Ishikawa (cell line): ENCODE measurements at regions not wholly inside any gene's neighbourhood (a gene's known extent, or its start where the extent isn't known, plus 50 kb on each side); places are given as distances from the start of the nearest gene placed in this dataset.

Experiments used
- CEBPB ChIP-seq: IDR thresholded peaks from 2 replicates; pipeline ENCODE4 v1.6.1; 2012
- CREB1 ChIP-seq: IDR thresholded peaks from 2 replicates; pipeline ENCODE4 v1.6.1; 2012; ENCODE audit warnings: low read depth
- EGR1 ChIP-seq: IDR thresholded peaks from 2 replicates; pipeline ENCODE4 v1.6.1; 2012
- EP300 ChIP-seq: IDR thresholded peaks from 2 replicates; pipeline ENCODE4 v1.6.1; 2012; ENCODE audit warnings: borderline replicate concordance
- FOXM1 ChIP-seq: IDR thresholded peaks from 2 replicates; pipeline ENCODE4 v1.6.1; 2012; ENCODE audit warnings: low read depth, borderline replicate concordance
- TAF1 ChIP-seq: IDR thresholded peaks from 2 replicates; pipeline ENCODE4 v1.6.1; 2012; ENCODE audit warnings: low read depth, mild to moderate bottlenecking
- TCF12 ChIP-seq: IDR thresholded peaks from 2 replicates; pipeline ENCODE4 v1.6.1; 2012; ENCODE audit warnings: low read depth
- YY1 ChIP-seq: IDR thresholded peaks from 2 replicates; pipeline ENCODE4 v1.6.1; 2012; ENCODE audit warnings: low read depth
- ZBTB7A ChIP-seq: IDR thresholded peaks from 2 replicates; pipeline ENCODE4 v1.6.1; 2012; ENCODE audit warnings: low read depth
- TF ChIP-seq, protein P1 (sequence below): IDR thresholded peaks from 2 replicates; pipeline ENCODE4 v1.6.1; 2012
- TF ChIP-seq, protein P2 (sequence below): IDR thresholded peaks from 2 replicates; pipeline ENCODE4 v1.6.1; 2012
- TF ChIP-seq, protein P3 (sequence below): IDR thresholded peaks from 2 replicates; pipeline ENCODE4 v1.6.1; 2012; ENCODE audit warnings: low read depth, mild to moderate bottlenecking

DNA sequence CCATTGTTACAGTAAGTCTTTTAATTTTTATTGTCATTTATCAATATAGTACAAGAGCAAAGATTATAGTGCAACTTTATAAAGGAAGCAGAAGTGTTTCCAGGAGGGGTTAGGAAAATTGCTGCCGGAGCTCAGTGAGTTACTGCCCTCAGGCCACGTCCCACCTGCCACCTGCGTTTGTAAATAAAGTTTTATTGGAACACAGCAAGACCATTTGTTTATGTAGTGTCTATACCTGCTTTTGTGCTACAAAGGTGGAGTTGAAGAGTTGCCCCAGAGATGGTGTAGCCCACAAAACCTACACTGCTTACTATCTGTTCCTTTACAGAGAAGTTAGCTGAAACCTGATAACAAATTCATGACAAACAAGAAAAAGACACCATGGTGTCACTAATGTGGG, 437.8 kb upstream of the B3GAT1 start:
- TF ChIP-seq CEBPB (no peak), YY1 (no peak), EP300 (no peak), TAF1 (no peak), EGR1 (no peak), ZBTB7A (no peak), TCF12 (no peak), FOXM1 (no peak), CREB1 (no peak)
- TF ChIP-seq, protein P1, sequence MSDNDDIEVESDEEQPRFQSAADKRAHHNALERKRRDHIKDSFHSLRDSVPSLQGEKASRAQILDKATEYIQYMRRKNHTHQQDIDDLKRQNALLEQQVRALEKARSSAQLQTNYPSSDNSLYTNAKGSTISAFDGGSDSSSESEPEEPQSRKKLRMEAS, result no peak
- TF ChIP-seq, protein P2, sequence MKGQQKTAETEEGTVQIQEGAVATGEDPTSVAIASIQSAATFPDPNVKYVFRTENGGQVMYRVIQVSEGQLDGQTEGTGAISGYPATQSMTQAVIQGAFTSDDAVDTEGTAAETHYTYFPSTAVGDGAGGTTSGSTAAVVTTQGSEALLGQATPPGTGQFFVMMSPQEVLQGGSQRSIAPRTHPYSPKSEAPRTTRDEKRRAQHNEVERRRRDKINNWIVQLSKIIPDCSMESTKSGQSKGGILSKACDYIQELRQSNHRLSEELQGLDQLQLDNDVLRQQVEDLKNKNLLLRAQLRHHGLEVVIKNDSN, result no peak
- TF ChIP-seq, protein P3, sequence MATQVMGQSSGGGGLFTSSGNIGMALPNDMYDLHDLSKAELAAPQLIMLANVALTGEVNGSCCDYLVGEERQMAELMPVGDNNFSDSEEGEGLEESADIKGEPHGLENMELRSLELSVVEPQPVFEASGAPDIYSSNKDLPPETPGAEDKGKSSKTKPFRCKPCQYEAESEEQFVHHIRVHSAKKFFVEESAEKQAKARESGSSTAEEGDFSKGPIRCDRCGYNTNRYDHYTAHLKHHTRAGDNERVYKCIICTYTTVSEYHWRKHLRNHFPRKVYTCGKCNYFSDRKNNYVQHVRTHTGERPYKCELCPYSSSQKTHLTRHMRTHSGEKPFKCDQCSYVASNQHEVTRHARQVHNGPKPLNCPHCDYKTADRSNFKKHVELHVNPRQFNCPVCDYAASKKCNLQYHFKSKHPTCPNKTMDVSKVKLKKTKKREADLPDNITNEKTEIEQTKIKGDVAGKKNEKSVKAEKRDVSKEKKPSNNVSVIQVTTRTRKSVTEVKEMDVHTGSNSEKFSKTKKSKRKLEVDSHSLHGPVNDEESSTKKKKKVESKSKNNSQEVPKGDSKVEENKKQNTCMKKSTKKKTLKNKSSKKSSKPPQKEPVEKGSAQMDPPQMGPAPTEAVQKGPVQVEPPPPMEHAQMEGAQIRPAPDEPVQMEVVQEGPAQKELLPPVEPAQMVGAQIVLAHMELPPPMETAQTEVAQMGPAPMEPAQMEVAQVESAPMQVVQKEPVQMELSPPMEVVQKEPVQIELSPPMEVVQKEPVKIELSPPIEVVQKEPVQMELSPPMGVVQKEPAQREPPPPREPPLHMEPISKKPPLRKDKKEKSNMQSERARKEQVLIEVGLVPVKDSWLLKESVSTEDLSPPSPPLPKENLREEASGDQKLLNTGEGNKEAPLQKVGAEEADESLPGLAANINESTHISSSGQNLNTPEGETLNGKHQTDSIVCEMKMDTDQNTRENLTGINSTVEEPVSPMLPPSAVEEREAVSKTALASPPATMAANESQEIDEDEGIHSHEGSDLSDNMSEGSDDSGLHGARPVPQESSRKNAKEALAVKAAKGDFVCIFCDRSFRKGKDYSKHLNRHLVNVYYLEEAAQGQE, result no peak
